GM23338 (cell line): ENCODE measurements at regions not wholly inside any gene's neighbourhood (a gene's known extent, or its start where the extent isn't known, plus 50 kb on each side); places are given as distances from the start of the nearest gene placed in this dataset.

ENCODE experiments used
- CREB1 ChIP-seq: fragments of 250-450 bp; sonication (Bioruptor Pico); IDR thresholded peaks from 2 replicates; pipeline ENCODE4 v1.5.0; 2020; ENCODE audit warnings: low read depth, mild to moderate bottlenecking, moderate library complexity
- CTCF ChIP-seq, 2 experiments: fragments of 200-600 bp in 1 of 2; sonication (generic) in 1 of 2; conservative IDR thresholded peaks; 2 replicates each; pipeline versions ENCODE4 v1.5.1 to v1.6.1; 2016 to 2017; ENCODE audit warnings: antibody characterized with exemption in 2 of 2, low read depth in 2 of 2, mild to moderate bottlenecking in 2 of 2, moderate library complexity in 1 of 2
- EZH2 ChIP-seq: fragments of 200-600 bp; sonication (generic); IDR thresholded peaks from one replicate; pipeline ENCODE4 v1.8.0; 2017; ENCODE audit warnings: antibody characterized with exemption, mild to moderate bottlenecking, low read depth; ENCODE audit not compliant: unreplicated experiment
- EZH2phosphoT487 ChIP-seq: fragments of 200-600 bp; sonication (generic); IDR thresholded peaks from one replicate; pipeline ENCODE4 v1.8.1; 2018; ENCODE audit warnings: antibody characterized with exemption; ENCODE audit not compliant: unreplicated experiment
- JUNB ChIP-seq: IDR thresholded peaks from one replicate; pipeline ENCODE4 v1.6.1; 2016; ENCODE audit warnings: antibody characterized with exemption; ENCODE audit not compliant: unreplicated experiment
- POLR2AphosphoS5 ChIP-seq: IDR thresholded peaks from 2 replicates; pipeline ENCODE4 v1.6.1; 2016; ENCODE audit warnings: antibody characterized with exemption, low read depth
- REST ChIP-seq: IDR thresholded peaks from one replicate; pipeline ENCODE4 v1.6.1; 2018; ENCODE audit warnings: antibody characterized with exemption; ENCODE audit not compliant: unreplicated experiment
- STAT1 ChIP-seq: IDR thresholded peaks from one replicate; pipeline ENCODE4 v1.6.1; 2016; ENCODE audit warnings: antibody characterized with exemption; ENCODE audit not compliant: unreplicated experiment

DNA sequence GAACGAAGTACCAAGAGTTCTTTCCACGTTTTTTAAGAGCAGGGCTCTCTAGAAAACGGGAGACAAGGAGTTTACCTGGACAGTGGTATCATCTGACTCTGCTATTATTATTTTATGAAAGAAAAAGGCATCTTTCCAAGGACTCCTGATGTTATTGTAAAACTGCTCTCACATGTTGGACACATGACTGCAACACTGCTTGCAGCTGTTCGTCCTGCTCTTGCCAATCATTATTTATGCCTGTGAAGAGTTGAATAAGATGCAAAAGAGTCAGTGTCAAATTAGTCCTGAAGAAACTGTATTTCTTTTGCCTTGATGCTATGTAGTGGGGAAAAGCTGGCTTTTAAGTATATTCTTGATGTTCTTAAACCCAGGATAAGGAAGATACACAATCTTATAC lies 284.5 kb upstream of the PTGER4 start:
- TF ChIP-seq CTCF (conservative IDR thresholded peaks at IDR 0.05; ENCODE audit: low read depth in 2 of 2) (no peak), POLR2AphosphoS5 (no peak), EZH2phosphoT487 (no peak), EZH2 (no peak), STAT1 (no peak), REST (no peak), JUNB (no peak), CREB1 (CRISPR knock-in tag) (no peak)
